Smooth muscle cell (in vitro differentiated cells): ENCODE measurements at regions not wholly inside any gene's neighbourhood (a gene's known extent, or its start where the extent isn't known, plus 50 kb on each side); places are given as distances from the start of the nearest gene placed in this dataset.

Experiments
- DNase-seq: peaks from one replicate; lab custom pipeline; 2025; ENCODE audit not compliant: unreplicated experiment; lab: John Stamatoyannopoulos, UW
- H2AFZ ChIP-seq: fragments of 200-600 bp; sonication (generic); 2 replicates; pipeline ENCODE4 v1.6.0; 2016; ENCODE audit warnings: antibody characterized with exemption, low read depth, mild to moderate bottlenecking
- H3F3A ChIP-seq: fragments of 200-600 bp; sonication (generic); 2 replicates; pipeline ENCODE4 v1.6.0; 2017; ENCODE audit warnings: antibody characterized with exemption, low read depth
- H3K27ac ChIP-seq: fragments of 200-600 bp; sonication (generic); 2 replicates; pipeline ENCODE4 v1.5.1; 2016; ENCODE audit warnings: low read depth, mild to moderate bottlenecking
- H3K27me3 ChIP-seq: fragments of 200-600 bp; sonication (generic); 2 replicates; pipeline ENCODE4 v1.6.1; 2016; ENCODE audit warnings: low read depth, mild to moderate bottlenecking
- H3K36me3 ChIP-seq: fragments of 200-600 bp; sonication (generic); 2 replicates; pipeline ENCODE4 v1.5.1; 2016; ENCODE audit warnings: low read depth
- H3K4me1 ChIP-seq: fragments of 200-600 bp; sonication (generic); 2 replicates; pipeline ENCODE4 v1.5.1; 2016; ENCODE audit warnings: low read depth
- H3K4me2 ChIP-seq: fragments of 200-600 bp; sonication (generic); 2 replicates; pipeline ENCODE4 v1.6.0; 2016; ENCODE audit warnings: mild to moderate bottlenecking
- H3K4me3 ChIP-seq: fragments of 200-600 bp; sonication (generic); 2 replicates; pipeline ENCODE4 v1.5.1; 2016; ENCODE audit warnings: mild to moderate bottlenecking
- H3K79me2 ChIP-seq: fragments of 200-600 bp; sonication (generic); 2 replicates; pipeline ENCODE4 v1.6.0; 2016; ENCODE audit warnings: low read depth, mild to moderate bottlenecking
- H3K9ac ChIP-seq: fragments of 200-600 bp; sonication (generic); 2 replicates; pipeline ENCODE4 v1.6.0; 2016; ENCODE audit warnings: low read depth
- H3K9me3 ChIP-seq: fragments of 200-600 bp; sonication (generic); replicated peaks from 2 replicates; pipeline ENCODE4 v1.5.1; 2016; ENCODE audit warnings: low read depth
- H4K20me1 ChIP-seq: fragments of 200-600 bp; sonication (generic); 2 replicates; pipeline ENCODE4 v1.6.0; 2016; ENCODE audit warnings: low read depth
- CTCF ChIP-seq: fragments of 200-600 bp; sonication (generic); IDR thresholded peaks from 2 replicates; pipeline ENCODE4 v1.5.1; 2017; ENCODE audit warnings: borderline replicate concordance, mild to moderate bottlenecking, antibody characterized with exemption; ENCODE audit not compliant: insufficient read depth, poor library complexity, severe bottlenecking
- WGBS: methylation state at CpG from one replicate; pipeline ENCODE4 v1.1.7; 2016; ENCODE audit warnings: low lambda C conversion rate; 5-methylcytosine and 5-hydroxymethylcytosine counted together

GRCh38 chr3:66823009-66823397, 175.1 kb upstream of the KBTBD8 start:
- TF ChIP-seq CTCF, result no peak

GRCh38 chr3:66823532-66823931, 174.6 kb upstream of the KBTBD8 start:
- Histone ChIP-seq H3K79me2 (no peaks in the 10 kb centered on the region), H3K36me3 (no peaks in the 10 kb centered on the region), H3K9ac (no peak overlapping the region), H3K27me3 (peaks cover 4% of the 10 kb centered on the region), H3K4me3 (no peak overlapping the region), H4K20me1 (no peaks in the 10 kb centered on the region), H3K4me2 (no peak overlapping the region), H3K4me1 (peaks cover 9% of the 10 kb centered on the region), H2AFZ (no peak overlapping the region), H3F3A (no peaks in the 10 kb centered on the region), H3K9me3 (no peaks in the 10 kb centered on the region), H3K27ac (no peak overlapping the region)
- 96% methylated on average over 7 of the region's 7 CpGs for WGBS
- DNase-seq, result no peak
- no peak for TF ChIP-seq CTCF

More at GRCh38 chr3:66823009-66823397, 175.1 kb upstream of the KBTBD8 start:
- Histone ChIP-seq H3K9ac (no peak overlapping the region), H3K27me3 (peaks cover 4% of the 10 kb centered on the region), H3F3A (no peaks in the 10 kb centered on the region), H3K9me3 (no peaks in the 10 kb centered on the region), H3K4me3 (no peak overlapping the region), H3K79me2 (no peaks in the 10 kb centered on the region), H3K36me3 (no peaks in the 10 kb centered on the region), H4K20me1 (no peaks in the 10 kb centered on the region), H2AFZ (no peak overlapping the region), H3K4me1 (peaks cover 9% of the 10 kb centered on the region), H3K27ac (no peak overlapping the region), H3K4me2 (no peak overlapping the region)
- no peak for DNase-seq
- 92% methylated on average over 1 of the region's 1 CpG for WGBS

- H3F3A ChIP-seq, result no peaks in the 10 kb centered on the region
- H3K4me3 ChIP-seq, result no peak overlapping the region
- TF ChIP-seq CTCF, result no peak
- peaks cover 3% of the 10 kb centered on the region for H3K4me1 ChIP-seq
- H3K4me2 ChIP-seq, result no peak overlapping the region
- H3K9ac ChIP-seq, result no peak overlapping the region
- H3K27ac ChIP-seq, result no peak overlapping the region
- no peaks in the 10 kb centered on the region for H3K79me2 ChIP-seq
- no peaks in the 10 kb centered on the region for H4K20me1 ChIP-seq
- no peaks in the 10 kb centered on the region for H3K9me3 ChIP-seq
- peaks cover 7% of the 10 kb centered on the region for H3K27me3 ChIP-seq
- no peak for DNase-seq
- H3K36me3 ChIP-seq, result no peaks in the 10 kb centered on the region
- no peak overlapping the region for H2AFZ ChIP-seq
- WGBS, result 88% methylated on average over 4 of the region's 4 CpGs
Observed at GRCh38 chr3:66825375-66825774, 172.7 kb upstream of the KBTBD8 start.

- no peaks in the 10 kb centered on the region for H3K4me1 ChIP-seq
- no peaks in the 10 kb centered on the region for H3F3A ChIP-seq
- no peak overlapping the region for H3K9ac ChIP-seq
- no peaks in the 10 kb centered on the region for H3K79me2 ChIP-seq
- peaks cover 16% of the 10 kb centered on the region for H3K27me3 ChIP-seq
- no peaks in the 10 kb centered on the region for H3K9me3 ChIP-seq
- H4K20me1 ChIP-seq, result no peaks in the 10 kb centered on the region
- H3K27ac ChIP-seq, result no peak overlapping the region
- WGBS, result 91% methylated on average over 6 of the region's 6 CpGs
- no peak overlapping the region for H2AFZ ChIP-seq
- no peak overlapping the region for H3K4me2 ChIP-seq
- H3K36me3 ChIP-seq, result no peaks in the 10 kb centered on the region
- TF ChIP-seq CTCF, result no peak
- no peak overlapping the region for H3K4me3 ChIP-seq
- DNase-seq, result no peak
Observed at GRCh38 chr3:66827726-66828125, 170.4 kb upstream of the KBTBD8 start.
